HEK293 (cell line): ENCODE measurements at regions not wholly inside any gene's neighbourhood (a gene's known extent, or its start where the extent isn't known, plus 50 kb on each side); places are given as distances from the start of the nearest gene placed in this dataset.

Experiments
- CTCF ChIA-PET: fragments of 350-600 bp; formaldehyde crosslinking; extraction: SDS; loops from one replicate; lab custom pipeline; 2021; ENCODE audit warnings: antibody characterized with exemption; lab: Yijun Ruan, JAX
- POLR2A ChIA-PET: fragments of 300-600 bp; formaldehyde crosslinking; extraction: SDS; loops from one replicate; lab custom pipeline; 2020; ENCODE audit warnings: antibody characterized with exemption, inconsistent platforms; lab: Yijun Ruan, JAX
- H3K27ac ChIP-seq: fragments of 200-500 bp; sonication (Bioruptor generic); 2 replicates; pipeline ENCODE4 v1.5.1; 2014; ENCODE audit warnings: low read depth, low read length, control low read depth, inconsistent platforms; ENCODE audit errors: extremely low read depth
- H3K36me3 ChIP-seq, 2 experiments: fragments of 200-500 bp in 1 of 2; sonication (Bioruptor generic) in 1 of 2; 1 replicate in 1 of 2; 2 replicates in 1 of 2; pipeline ENCODE4 v1.5.1; 2014 to 2017; ENCODE audit warnings: inconsistent platforms in 2 of 2, low read length in 2 of 2; ENCODE audit not compliant: control insufficient read depth in 2 of 2, insufficient read depth in 1 of 2
- H3K4me1 ChIP-seq: fragments of 200-500 bp; sonication (Bioruptor generic); 2 replicates; pipeline ENCODE4 v1.5.1; 2014; ENCODE audit warnings: mild to moderate bottlenecking, low read length, inconsistent platforms; ENCODE audit not compliant: control insufficient read depth, insufficient read depth
- H3K4me3 ChIP-seq: 2 replicates; pipeline ENCODE4 v1.5.1; 2011; ENCODE audit warnings: low read depth, mild to moderate bottlenecking, control low read depth, low read length, moderate library complexity
- H3K9me3 ChIP-seq: fragments of 200-500 bp; sonication (Bioruptor generic); 2 replicates; pipeline ENCODE4 v1.5.1; 2014; ENCODE audit warnings: low read depth, low read length, inconsistent platforms; ENCODE audit not compliant: control insufficient read depth, insufficient read depth
- GFI1B ChIP-seq: fragments of 450-650 bp; formaldehyde crosslinking; IDR thresholded peaks from 2 replicates; pipeline ENCODE4 v1.5.1; 2016; ENCODE audit warnings: missing biosample characterization, missing genetic modification characterization
- KLF16 ChIP-seq: fragments of 450-650 bp; formaldehyde crosslinking; IDR thresholded peaks from 2 replicates; pipeline ENCODE4 v1.5.1; 2017; ENCODE audit warnings: missing biosample characterization, missing genetic modification characterization
- KLF8 ChIP-seq: fragments of 450-650 bp; formaldehyde crosslinking; IDR thresholded peaks from 2 replicates; pipeline ENCODE4 v1.5.1; 2016; ENCODE audit warnings: missing biosample characterization, missing genetic modification characterization
- OVOL3 ChIP-seq: fragments of 450-650 bp; formaldehyde crosslinking; IDR thresholded peaks from 2 replicates; pipeline ENCODE4 v1.5.1; 2016; ENCODE audit warnings: missing biosample characterization, missing genetic modification characterization
- PRDM2 ChIP-seq: fragments of 450-650 bp; formaldehyde crosslinking; IDR thresholded peaks from 2 replicates; pipeline ENCODE4 v1.5.1; 2016; ENCODE audit warnings: missing biosample characterization, missing genetic modification characterization, borderline replicate concordance
- ZBTB7A ChIP-seq: fragments of 450-650 bp; formaldehyde crosslinking; IDR thresholded peaks from 2 replicates; pipeline ENCODE4 v1.5.1; 2016; ENCODE audit warnings: low read depth, missing biosample characterization, missing genetic modification characterization
- ZNF140 ChIP-seq: fragments of 450-650 bp; formaldehyde crosslinking; IDR thresholded peaks from 2 replicates; pipeline ENCODE4 v1.5.1; 2016; ENCODE audit warnings: missing biosample characterization, missing genetic modification characterization
- ZNF169 ChIP-seq: fragments of 450-650 bp; formaldehyde crosslinking; IDR thresholded peaks from 2 replicates; pipeline ENCODE4 v1.5.1; 2016; ENCODE audit warnings: missing biosample characterization, missing genetic modification characterization
- ZNF223 ChIP-seq: fragments of 450-650 bp; formaldehyde crosslinking; IDR thresholded peaks from 2 replicates; pipeline ENCODE4 v1.5.1; 2016; ENCODE audit warnings: missing biosample characterization, missing genetic modification characterization
- ZNF248 ChIP-seq: fragments of 450-650 bp; formaldehyde crosslinking; IDR thresholded peaks from 2 replicates; pipeline ENCODE4 v1.5.1; 2017; ENCODE audit warnings: missing biosample characterization, missing genetic modification characterization
- ZNF302 ChIP-seq: fragments of 450-650 bp; formaldehyde crosslinking; IDR thresholded peaks from 2 replicates; pipeline ENCODE4 v1.5.1; 2016; ENCODE audit warnings: missing biosample characterization, missing genetic modification characterization, low read depth
- ZNF311 ChIP-seq: fragments of 450-650 bp; formaldehyde crosslinking; IDR thresholded peaks from 2 replicates; pipeline ENCODE4 v1.5.1; 2017; ENCODE audit warnings: missing biosample characterization, missing genetic modification characterization, borderline replicate concordance
- ZNF324 ChIP-seq: fragments of 450-650 bp; formaldehyde crosslinking; IDR thresholded peaks from 2 replicates; pipeline ENCODE4 v1.5.1; 2016; ENCODE audit warnings: missing biosample characterization, missing genetic modification characterization
- ZNF37A ChIP-seq: fragments of 450-650 bp; IDR thresholded peaks from 2 replicates; pipeline ENCODE4 v1.5.1; 2018; ENCODE audit warnings: missing biosample characterization, missing genetic modification characterization
- ZNF510 ChIP-seq: fragments of 450-650 bp; formaldehyde crosslinking; IDR thresholded peaks from 2 replicates; pipeline ENCODE4 v1.5.1; 2018; ENCODE audit warnings: mild to moderate bottlenecking, missing genetic modification characterization, missing biosample characterization; ENCODE audit not compliant: insufficient replicate concordance
- ZSCAN18 ChIP-seq: fragments of 450-650 bp; formaldehyde crosslinking; IDR thresholded peaks from 2 replicates; pipeline ENCODE4 v1.5.1; 2016; ENCODE audit warnings: missing biosample characterization, missing genetic modification characterization
- ZSCAN30 ChIP-seq: fragments of 450-650 bp; IDR thresholded peaks from 2 replicates; pipeline ENCODE4 v1.5.1; 2018; ENCODE audit warnings: missing biosample characterization, mild to moderate bottlenecking, missing genetic modification characterization, moderate library complexity
- TF ChIP-seq, protein P1 (sequence below): fragments of 450-650 bp; formaldehyde crosslinking; IDR thresholded peaks from 2 replicates; pipeline ENCODE4 v1.5.1; 2016; ENCODE audit warnings: missing biosample characterization, missing genetic modification characterization
- TF ChIP-seq, protein P2 (sequence below): fragments of 450-650 bp; formaldehyde crosslinking; IDR thresholded peaks from 2 replicates; pipeline ENCODE4 v1.5.1; 2017; ENCODE audit warnings: missing biosample characterization, missing genetic modification characterization
- TF ChIP-seq, protein P3 (sequence below): fragments of 450-650 bp; formaldehyde crosslinking; IDR thresholded peaks from 2 replicates; pipeline ENCODE4 v1.5.1; 2017; ENCODE audit warnings: missing biosample characterization, missing genetic modification characterization

- Histone ChIP-seq H3K36me3 (no peaks in the 10 kb centered on the region), H3K9me3 (no peaks in the 10 kb centered on the region), H3K27ac (no peak overlapping the region), H3K4me3 (no peak overlapping the region), H3K4me1 (no peaks in the 10 kb centered on the region)
- POLR2A ChIA-PET, result no interaction called here
- CTCF ChIA-PET, result no interaction called here
- no peak for TF ChIP-seq ZNF248 (tag by site-specific recombination)
- no peak for TF ChIP-seq KLF16 (tag by site-specific recombination)
- no peak for TF ChIP-seq ZNF37A (tag by site-specific recombination)
- TF ChIP-seq OVOL3 (tag by site-specific recombination), result no peak
- no peak for TF ChIP-seq PRDM2
- TF ChIP-seq ZNF324 (tag by site-specific recombination), result no peak
- TF ChIP-seq ZNF302 (tag by site-specific recombination), result no peak
- TF ChIP-seq KLF8 (tag by site-specific recombination), result no peak
- no peak for TF ChIP-seq GFI1B (tag by site-specific recombination)
- no peak for TF ChIP-seq ZSCAN30
- no peak for TF ChIP-seq ZNF223 (tag by site-specific recombination)
- TF ChIP-seq ZBTB7A (tag by site-specific recombination), result no peak
- no peak for TF ChIP-seq ZSCAN18 (tag by site-specific recombination)
- TF ChIP-seq, protein P1, sequence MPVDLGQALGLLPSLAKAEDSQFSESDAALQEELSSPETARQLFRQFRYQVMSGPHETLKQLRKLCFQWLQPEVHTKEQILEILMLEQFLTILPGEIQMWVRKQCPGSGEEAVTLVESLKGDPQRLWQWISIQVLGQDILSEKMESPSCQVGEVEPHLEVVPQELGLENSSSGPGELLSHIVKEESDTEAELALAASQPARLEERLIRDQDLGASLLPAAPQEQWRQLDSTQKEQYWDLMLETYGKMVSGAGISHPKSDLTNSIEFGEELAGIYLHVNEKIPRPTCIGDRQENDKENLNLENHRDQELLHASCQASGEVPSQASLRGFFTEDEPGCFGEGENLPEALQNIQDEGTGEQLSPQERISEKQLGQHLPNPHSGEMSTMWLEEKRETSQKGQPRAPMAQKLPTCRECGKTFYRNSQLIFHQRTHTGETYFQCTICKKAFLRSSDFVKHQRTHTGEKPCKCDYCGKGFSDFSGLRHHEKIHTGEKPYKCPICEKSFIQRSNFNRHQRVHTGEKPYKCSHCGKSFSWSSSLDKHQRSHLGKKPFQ, result no peak
- TF ChIP-seq ZNF169 (tag by site-specific recombination), result no peak
- no peak for TF ChIP-seq ZNF140 (tag by site-specific recombination)
- no peak for TF ChIP-seq ZNF510 (tag by site-specific recombination)
- no peak for TF ChIP-seq ZNF311 (tag by site-specific recombination)
- TF ChIP-seq, protein P2, sequence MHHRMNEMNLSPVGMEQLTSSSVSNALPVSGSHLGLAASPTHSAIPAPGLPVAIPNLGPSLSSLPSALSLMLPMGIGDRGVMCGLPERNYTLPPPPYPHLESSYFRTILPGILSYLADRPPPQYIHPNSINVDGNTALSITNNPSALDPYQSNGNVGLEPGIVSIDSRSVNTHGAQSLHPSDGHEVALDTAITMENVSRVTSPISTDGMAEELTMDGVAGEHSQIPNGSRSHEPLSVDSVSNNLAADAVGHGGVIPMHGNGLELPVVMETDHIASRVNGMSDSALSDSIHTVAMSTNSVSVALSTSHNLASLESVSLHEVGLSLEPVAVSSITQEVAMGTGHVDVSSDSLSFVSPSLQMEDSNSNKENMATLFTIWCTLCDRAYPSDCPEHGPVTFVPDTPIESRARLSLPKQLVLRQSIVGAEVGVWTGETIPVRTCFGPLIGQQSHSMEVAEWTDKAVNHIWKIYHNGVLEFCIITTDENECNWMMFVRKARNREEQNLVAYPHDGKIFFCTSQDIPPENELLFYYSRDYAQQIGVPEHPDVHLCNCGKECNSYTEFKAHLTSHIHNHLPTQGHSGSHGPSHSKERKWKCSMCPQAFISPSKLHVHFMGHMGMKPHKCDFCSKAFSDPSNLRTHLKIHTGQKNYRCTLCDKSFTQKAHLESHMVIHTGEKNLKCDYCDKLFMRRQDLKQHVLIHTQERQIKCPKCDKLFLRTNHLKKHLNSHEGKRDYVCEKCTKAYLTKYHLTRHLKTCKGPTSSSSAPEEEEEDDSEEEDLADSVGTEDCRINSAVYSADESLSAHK (tag by site-specific recombination), result no peak
- TF ChIP-seq, protein P3, sequence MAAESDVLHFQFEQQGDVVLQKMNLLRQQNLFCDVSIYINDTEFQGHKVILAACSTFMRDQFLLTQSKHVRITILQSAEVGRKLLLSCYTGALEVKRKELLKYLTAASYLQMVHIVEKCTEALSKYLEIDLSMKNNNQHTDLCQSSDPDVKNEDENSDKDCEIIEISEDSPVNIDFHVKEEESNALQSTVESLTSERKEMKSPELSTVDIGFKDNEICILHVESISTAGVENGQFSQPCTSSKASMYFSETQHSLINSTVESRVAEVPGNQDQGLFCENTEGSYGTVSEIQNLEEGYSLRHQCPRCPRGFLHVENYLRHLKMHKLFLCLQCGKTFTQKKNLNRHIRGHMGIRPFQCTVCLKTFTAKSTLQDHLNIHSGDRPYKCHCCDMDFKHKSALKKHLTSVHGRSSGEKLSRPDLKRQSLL, result no peak
These were observed 67.9 kb upstream of the PIK3C3 start for GRCh38 chr18:41887100-41887499.
